HCT116 (cell line): ENCODE measurements at regions not wholly inside any gene's neighbourhood (a gene's known extent, or its start where the extent isn't known, plus 50 kb on each side); places are given as distances from the start of the nearest gene placed in this dataset.

Source experiments
- ATAC-seq: fragments of 200-7000 bp; cut with Tn5 transposase; 2 replicates; pipeline ENCODE4 v1.9.1; 2020; ENCODE audit warnings: mild to moderate bottlenecking, moderate library complexity
- BruUV-seq: library from RNA; stranded (reverse); fragments of 400-500 nt; replicated peaks from 2 replicates; lab custom pipeline; 2021; lab: Mats Ljungman, UMichigan
- CTCF ChIA-PET: fragments of 300-600 bp; sonication (Branson Sonifier 250); formaldehyde crosslinking; loops from one replicate; lab custom pipeline; 2021; ENCODE audit warnings: antibody characterized with exemption; lab: Charles Lee
- POLR2A ChIA-PET: fragments of 300-600, 350-600 bp; sonication (Branson Sonifier 250); formaldehyde crosslinking; loops from one replicate; lab custom pipeline; 2021; ENCODE audit warnings: antibody characterized with exemption; lab: Charles Lee
- RAD21 ChIA-PET, 2 experiments: fragments of 300-600 bp; sonication (Branson Sonifier 250); formaldehyde crosslinking; loops; one replicate each; lab custom pipeline; 2023; ENCODE audit warnings: low total read pairs in 2 of 2; ENCODE audit not compliant: uncharacterized antibody in 2 of 2, unreplicated experiment in 2 of 2, low non-redundant PET in 1 of 2; lab: Charles Lee
- DNase-seq: peaks from one replicate; pipeline ENCODE4 v3.0.0-alpha.2; 2010; ENCODE audit warnings: low read depth, low spot score
- H2AFZ ChIP-seq: fragments of 200-600 bp; shearing (Covaris generic), sonication (generic); 2 replicates; pipeline ENCODE4 v1.6.1; 2017; ENCODE audit warnings: low read depth, mixed run types, mixed read lengths, antibody characterized with exemption, low read length; ENCODE audit not compliant: poor library complexity, severe bottlenecking
- H3K27ac ChIP-seq: 2 replicates; pipeline ENCODE4 v1.5.1; 2012; ENCODE audit warnings: low read depth, low read length
- H3K27me3 ChIP-seq: fragments of 200-600 bp; sonication (generic); 2 replicates; pipeline ENCODE4 v1.6.1; 2016; ENCODE audit warnings: mixed run types, low read length, mixed read lengths; ENCODE audit not compliant: insufficient read depth
- H3K36me3 ChIP-seq, 2 experiments: fragments of 200-500 bp in 1 of 2; fragments of 200-600 bp in 1 of 2; sonication (Bioruptor generic) in 1 of 2; sonication (generic) in 1 of 2; 2 replicates each; pipeline versions ENCODE4 v1.5.1 to v1.6.1; 2014 to 2016; ENCODE audit warnings: low read length in 2 of 2, inconsistent platforms in 1 of 2, mixed read lengths in 1 of 2, mixed run types in 1 of 2; ENCODE audit not compliant: insufficient read depth in 2 of 2, control insufficient read depth in 1 of 2
- H3K4me1 ChIP-seq, 2 experiments: fragments of 200-600 bp in 1 of 2; sonication (generic) in 1 of 2; 2 replicates each; pipeline versions ENCODE4 v1.5.1 to v1.6.1; 2012 to 2017; ENCODE audit warnings: low read length in 2 of 2, inconsistent platforms in 1 of 2, mild to moderate bottlenecking in 1 of 2, mixed read lengths in 1 of 2, mixed run types in 1 of 2, moderate library complexity in 1 of 2; ENCODE audit not compliant: insufficient read depth in 2 of 2, control insufficient read depth in 1 of 2
- H3K4me2 ChIP-seq: fragments of 200-600 bp; sonication (generic); 2 replicates; pipeline ENCODE4 v1.6.1; 2017; ENCODE audit warnings: mixed run types, low read length, mixed read lengths
- H3K4me3 ChIP-seq, 2 experiments: fragments of 200-600 bp in 1 of 2; sonication (generic) in 1 of 2; replicated peaks in 1 of 2; 2 replicates each; pipeline ENCODE4 v1.5.1; 2011 to 2016; ENCODE audit warnings: low read length in 2 of 2, control low read depth in 1 of 2, low read depth in 1 of 2, mild to moderate bottlenecking in 1 of 2, mixed read lengths in 1 of 2, mixed run types in 1 of 2
- H3K79me2 ChIP-seq: fragments of 200-600 bp; sonication (generic); 2 replicates; pipeline ENCODE4 v1.6.1; 2017; ENCODE audit warnings: mild to moderate bottlenecking, mixed run types, low read length, moderate library complexity, mixed read lengths; ENCODE audit not compliant: insufficient read depth
- H3K9ac ChIP-seq: fragments of 200-600 bp; sonication (generic); 2 replicates; pipeline ENCODE4 v1.6.1; 2016; ENCODE audit warnings: low read length, mixed read lengths
- H3K9me2 ChIP-seq: fragments of 200-600 bp; sonication (generic), shearing (Covaris generic); 2 replicates; pipeline ENCODE4 v1.6.1; 2017; ENCODE audit warnings: mixed run types, mild to moderate bottlenecking, moderate library complexity; ENCODE audit not compliant: insufficient read depth
- H3K9me3 ChIP-seq, 2 experiments: fragments of 200-500 bp in 1 of 2; fragments of 200-600 bp in 1 of 2; sonication (Bioruptor generic) in 1 of 2; sonication (generic) in 1 of 2; 2 replicates each; pipeline ENCODE4 v1.6.1; 2014 to 2017; ENCODE audit warnings: low read length in 2 of 2, mixed read lengths in 2 of 2, inconsistent platforms in 1 of 2, low read depth in 1 of 2, mild to moderate bottlenecking in 1 of 2, mixed run types in 1 of 2, moderate library complexity in 1 of 2; ENCODE audit not compliant: control insufficient read depth in 1 of 2, insufficient read depth in 1 of 2
- H4K20me1 ChIP-seq: fragments of 200-600 bp; sonication (generic), shearing (Covaris generic); 2 replicates; pipeline ENCODE4 v1.6.1; 2017; ENCODE audit warnings: mixed run types, mild to moderate bottlenecking, moderate library complexity; ENCODE audit not compliant: insufficient read depth
- ELF1 ChIP-seq: IDR thresholded peaks from 2 replicates; pipeline ENCODE4 v1.6.1; 2012; ENCODE audit warnings: low read depth, borderline replicate concordance
- EZH2phosphoT487 ChIP-seq: fragments of 200-600 bp; IDR thresholded peaks from 2 replicates; pipeline ENCODE4 v1.6.1; 2018; ENCODE audit warnings: antibody characterized with exemption, borderline replicate concordance
- JUND ChIP-seq: IDR thresholded peaks from 2 replicates; pipeline ENCODE4 v1.6.1; 2012
- POLR2A ChIP-seq: IDR thresholded peaks from 2 replicates; pipeline ENCODE4 v1.7.0; 2011; ENCODE audit warnings: borderline replicate concordance; ENCODE audit not compliant: insufficient read depth, insufficient read length; ENCODE audit errors: extremely low read depth
- POLR2AphosphoS5 ChIP-seq: IDR thresholded peaks from 2 replicates; pipeline ENCODE4 v1.6.1; 2011; ENCODE audit warnings: mild to moderate bottlenecking, low read depth, low read length, moderate library complexity
- SIN3A ChIP-seq: IDR thresholded peaks from 2 replicates; pipeline ENCODE4 v1.6.1; 2012; ENCODE audit warnings: low read depth
- SRF ChIP-seq: IDR thresholded peaks from 2 replicates; pipeline ENCODE4 v1.6.1; 2012; ENCODE audit warnings: low read depth
- TCF7L2 ChIP-seq: IDR thresholded peaks from 2 replicates; pipeline ENCODE4 v1.7.0; 2011; ENCODE audit warnings: borderline replicate concordance, inconsistent platforms; ENCODE audit not compliant: insufficient read depth, insufficient read length; ENCODE audit errors: extremely low read depth
- ZFX ChIP-seq: fragments of 450-650 bp; IDR thresholded peaks from 2 replicates; pipeline ENCODE4 v1.6.1; 2017
- intact Hi-C: fragments of 100-400 bp; cut with micrococcal nuclease; formaldehyde crosslinking; loops from 2 replicates; pipeline ENCODE4 v1.10.0; 2022
- TF ChIP-seq, protein P1 (sequence below): IDR thresholded peaks from 2 replicates; pipeline ENCODE4 v1.6.1; 2011; ENCODE audit warnings: mild to moderate bottlenecking, low read length, moderate library complexity; ENCODE audit not compliant: insufficient replicate concordance; ENCODE audit errors: extremely low read depth
- TF ChIP-seq, protein P2 (sequence below): IDR thresholded peaks from 2 replicates; pipeline ENCODE4 v1.6.1; 2012

DNA sequence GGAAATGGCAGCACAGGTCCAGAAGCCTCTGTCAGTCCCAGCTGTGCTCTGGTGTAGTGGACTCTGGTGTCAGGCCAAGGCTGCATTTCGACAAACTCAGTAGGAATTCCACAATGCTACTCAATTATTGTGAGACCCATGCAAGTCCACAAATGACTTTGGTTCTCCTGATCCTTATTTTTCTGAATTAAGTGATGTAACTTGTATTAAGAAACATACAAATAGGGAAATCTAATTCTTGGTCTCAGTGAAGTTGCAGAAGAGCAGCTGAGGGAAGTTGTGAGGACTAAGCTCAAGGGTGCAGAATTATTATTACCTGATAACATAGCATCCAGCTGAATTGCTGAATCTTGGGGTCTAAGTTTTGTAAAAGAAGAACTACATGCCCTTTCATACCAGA, 116.8 kb downstream of the MAFB start:
- Histone ChIP-seq H3K4me1 (no peaks in the 10 kb centered on the region), H3K9me2 (no peaks in the 10 kb centered on the region), H3K36me3 (no peaks in the 10 kb centered on the region), H2AFZ (no peak overlapping the region), H3K9ac (no peak overlapping the region), H3K27me3 (no peaks in the 10 kb centered on the region; the same call in 1 of the 2 replicates), H3K4me2 (no peak overlapping the region), H3K4me3 (no peak overlapping the region), H3K27ac (no peak overlapping the region), H3K79me2 (no peaks in the 10 kb centered on the region), H4K20me1 (no peaks in the 10 kb centered on the region), H3K9me3 (no peaks in the 10 kb centered on the region)
- TF ChIP-seq POLR2A (no peak), ZFX (no peak), EZH2phosphoT487 (no peak), TCF7L2 (no peak), SRF (no peak), SIN3A (no peak), JUND (no peak), ELF1 (no peak), POLR2AphosphoS5 (no peak)
- TF ChIP-seq, protein P1, sequence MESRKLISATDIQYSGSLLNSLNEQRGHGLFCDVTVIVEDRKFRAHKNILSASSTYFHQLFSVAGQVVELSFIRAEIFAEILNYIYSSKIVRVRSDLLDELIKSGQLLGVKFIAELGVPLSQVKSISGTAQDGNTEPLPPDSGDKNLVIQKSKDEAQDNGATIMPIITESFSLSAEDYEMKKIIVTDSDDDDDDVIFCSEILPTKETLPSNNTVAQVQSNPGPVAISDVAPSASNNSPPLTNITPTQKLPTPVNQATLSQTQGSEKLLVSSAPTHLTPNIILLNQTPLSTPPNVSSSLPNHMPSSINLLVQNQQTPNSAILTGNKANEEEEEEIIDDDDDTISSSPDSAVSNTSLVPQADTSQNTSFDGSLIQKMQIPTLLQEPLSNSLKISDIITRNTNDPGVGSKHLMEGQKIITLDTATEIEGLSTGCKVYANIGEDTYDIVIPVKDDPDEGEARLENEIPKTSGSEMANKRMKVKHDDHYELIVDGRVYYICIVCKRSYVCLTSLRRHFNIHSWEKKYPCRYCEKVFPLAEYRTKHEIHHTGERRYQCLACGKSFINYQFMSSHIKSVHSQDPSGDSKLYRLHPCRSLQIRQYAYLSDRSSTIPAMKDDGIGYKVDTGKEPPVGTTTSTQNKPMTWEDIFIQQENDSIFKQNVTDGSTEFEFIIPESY = no peak
- TF ChIP-seq, protein P2, sequence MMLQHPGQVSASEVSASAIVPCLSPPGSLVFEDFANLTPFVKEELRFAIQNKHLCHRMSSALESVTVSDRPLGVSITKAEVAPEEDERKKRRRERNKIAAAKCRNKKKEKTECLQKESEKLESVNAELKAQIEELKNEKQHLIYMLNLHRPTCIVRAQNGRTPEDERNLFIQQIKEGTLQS = no peak
- DNase-seq (no peak), ATAC-seq (no peak)
- BruUV-seq = no TSS peak
- RAD21 ChIA-PET = no interaction called here
- CTCF ChIA-PET = no interaction called here
- POLR2A ChIA-PET = no interaction called here
- intact Hi-C loops = no loop called here
